ACHN (cell line): ENCODE measurements at regions not wholly inside any gene's neighbourhood (a gene's known extent, or its start where the extent isn't known, plus 50 kb on each side); places are given as distances from the start of the nearest gene placed in this dataset.

Experiments
- DNase-seq: peaks from one replicate; pipeline ENCODE4 v3.0.0-alpha.2; 2015
- in situ Hi-C: cut with HindIII; loops from 2 replicates; pipeline ENCODE4 v1.10.0; 2017; ENCODE audit warnings: low sequenced_read_pairs, low pct_ligation_motif_present, low pct_unique_long_range_greater_than_20kb

DNA sequence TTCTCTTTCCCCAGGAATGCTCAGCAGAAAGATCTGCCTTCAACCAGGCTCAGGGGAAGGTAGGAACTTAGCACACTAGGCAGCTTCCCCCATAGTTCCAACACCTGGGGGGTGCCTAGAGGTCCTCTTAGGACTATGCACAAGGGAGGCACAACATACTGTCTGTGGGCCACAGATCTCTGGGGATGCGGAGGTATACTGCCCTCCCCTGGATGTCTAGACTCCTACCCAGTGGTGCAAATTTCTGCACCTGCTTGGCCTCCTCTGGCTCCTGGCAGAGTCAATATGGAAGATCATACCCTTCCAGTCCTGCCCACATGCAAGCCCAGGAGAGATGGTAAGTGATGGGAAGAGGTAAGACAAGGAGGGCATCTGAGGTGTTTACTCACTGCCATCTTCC is 247.5 kb upstream of the DAPK1 start:
- DNase-seq: no peak
- in situ Hi-C loops: no loop called here

DNA sequence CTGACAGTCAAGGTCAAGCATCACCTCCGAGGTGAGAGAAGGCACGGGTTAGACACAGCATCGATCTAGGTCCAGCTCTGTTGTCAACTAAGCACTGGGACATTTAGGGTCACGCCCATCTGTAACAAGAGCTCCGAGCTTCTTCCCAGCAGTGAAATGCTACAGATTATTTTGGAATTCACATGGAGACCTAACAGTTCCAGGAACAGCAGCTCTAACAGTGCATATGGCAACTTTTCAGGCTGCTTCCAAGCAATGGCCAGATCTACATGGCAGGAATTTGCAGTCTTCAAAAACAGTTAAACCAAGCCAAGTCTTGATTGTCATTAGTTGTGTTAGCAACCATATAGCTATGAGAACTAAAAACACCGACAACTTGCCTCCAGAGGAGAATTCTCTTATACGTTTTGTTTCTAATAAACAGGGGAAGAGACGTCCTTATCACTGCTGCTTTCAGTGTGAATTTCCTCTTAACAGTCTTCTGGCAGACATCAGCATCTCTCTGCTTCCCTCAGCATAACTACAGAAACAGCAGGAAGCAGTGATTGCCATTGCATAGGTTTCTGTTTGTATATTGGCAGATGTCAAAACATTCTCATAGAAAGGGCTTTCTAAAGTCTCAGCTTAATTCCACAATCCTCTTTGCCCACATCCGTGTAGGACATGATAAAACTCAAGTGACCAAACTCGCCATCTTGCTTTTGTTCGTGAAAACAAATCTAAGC is 242.1 kb upstream of the DAPK1 start:
- in situ Hi-C loops: no loop called here
- DNase-seq: no peak

DNA sequence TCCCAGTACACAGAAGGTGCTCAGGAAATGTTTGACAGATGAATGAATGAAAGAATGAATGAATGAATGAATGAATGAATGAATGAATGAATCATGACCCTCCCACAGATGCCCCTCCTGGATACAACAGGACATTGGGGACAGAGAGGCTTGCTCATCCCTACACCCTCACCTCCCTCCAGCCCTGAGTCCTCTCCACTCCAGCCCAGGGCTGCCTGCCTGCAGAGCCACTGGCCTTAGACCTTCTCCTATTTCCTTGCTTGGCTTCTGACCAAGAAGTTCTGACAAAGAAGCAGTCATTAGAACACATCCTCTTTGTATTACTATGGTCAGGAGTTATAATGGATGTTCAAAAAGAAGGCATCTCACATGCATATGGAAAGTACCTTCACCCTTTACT is 240.7 kb upstream of the DAPK1 start:
- no peak for DNase-seq
- in situ Hi-C loops: no loop called here

DNA sequence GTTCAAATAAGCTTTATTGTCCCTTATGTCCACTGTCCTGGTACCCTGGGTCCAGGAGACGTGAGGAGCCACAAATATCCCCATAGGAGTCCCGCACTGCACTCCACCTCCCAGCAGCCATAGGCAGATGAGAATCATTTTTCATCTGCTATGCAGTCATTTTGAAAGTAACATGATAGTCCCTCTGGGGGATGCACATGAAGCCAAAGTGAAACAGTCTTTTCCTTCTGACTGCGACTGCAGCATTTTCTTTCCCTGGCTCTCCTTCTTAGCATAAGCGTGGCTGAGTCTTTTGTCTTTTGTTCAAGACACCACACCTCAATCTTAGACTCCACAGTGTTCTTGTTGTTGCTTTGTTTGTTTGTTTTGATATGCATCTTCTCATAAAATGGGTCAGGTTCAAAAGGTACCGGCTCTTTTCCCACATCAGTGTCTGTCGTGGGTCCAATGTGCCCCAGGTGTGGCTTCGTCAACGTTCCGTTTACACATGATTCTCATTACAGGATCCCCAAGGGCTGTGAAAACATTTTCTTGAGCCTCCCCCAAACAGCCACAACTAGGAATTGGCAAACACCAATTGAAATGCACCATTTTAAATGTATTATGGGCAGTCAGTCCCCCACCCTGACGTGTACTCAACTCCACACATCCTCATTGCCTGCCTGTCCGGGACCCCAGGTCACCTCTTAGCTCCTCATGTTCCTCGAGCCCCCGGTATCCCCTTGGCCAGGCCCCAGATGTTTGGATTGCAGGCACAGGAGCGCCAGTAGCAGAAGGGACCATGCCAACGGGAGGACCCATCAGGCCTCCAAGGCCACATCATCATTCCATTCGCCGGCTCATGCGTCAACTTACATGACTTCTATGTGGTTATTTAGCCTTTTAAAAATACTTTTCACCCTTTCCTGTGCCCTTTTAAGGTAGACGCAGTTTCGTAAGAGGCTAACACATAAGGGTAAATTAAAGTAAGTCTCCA is 237.8 kb upstream of the DAPK1 start:
- in situ Hi-C loops: no loop called here
- DNase-seq: no peak

DNA sequence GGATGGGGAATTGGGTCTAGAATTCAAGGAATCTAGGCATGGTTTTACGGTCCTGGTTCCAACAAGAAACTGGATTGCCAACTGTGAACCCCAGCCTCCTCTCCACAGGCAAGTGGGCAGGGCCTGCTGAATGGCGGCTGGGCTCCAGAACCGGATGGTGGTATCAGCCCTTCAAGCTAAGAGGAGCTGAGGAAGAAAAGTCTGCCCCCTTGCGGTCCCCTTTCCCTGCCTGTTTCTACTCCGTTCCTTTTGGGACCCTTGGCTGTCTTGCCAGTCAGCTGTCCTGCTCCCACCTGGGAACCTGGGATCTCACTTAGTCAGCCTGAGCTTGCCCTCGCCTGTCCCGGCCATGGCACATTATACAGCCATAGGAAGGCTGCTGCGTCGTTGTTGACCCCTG is 234.4 kb upstream of the DAPK1 start:
- DNase-seq: no peak
- in situ Hi-C loops: no loop called here

DNA sequence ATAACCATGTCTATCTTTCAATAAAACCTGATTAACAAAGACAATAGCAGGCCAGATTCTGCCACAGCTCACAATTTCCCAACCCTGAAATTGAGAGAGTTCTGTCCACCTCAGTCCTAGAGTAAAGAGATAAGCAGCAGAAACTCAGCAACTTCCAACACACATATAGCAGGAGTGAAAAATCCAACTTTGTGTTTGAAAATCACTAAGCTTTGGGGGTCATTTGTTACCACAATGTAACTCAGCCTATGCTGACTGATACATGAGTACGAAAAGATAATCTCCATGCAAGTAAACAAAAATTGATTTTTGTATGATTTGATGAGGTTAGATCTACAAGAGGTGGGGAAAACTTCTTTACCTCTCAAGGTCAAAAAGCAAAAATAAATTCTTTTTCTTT is 231.0 kb upstream of the DAPK1 start:
- DNase-seq: no peak
- in situ Hi-C loops: no loop called here

DNA sequence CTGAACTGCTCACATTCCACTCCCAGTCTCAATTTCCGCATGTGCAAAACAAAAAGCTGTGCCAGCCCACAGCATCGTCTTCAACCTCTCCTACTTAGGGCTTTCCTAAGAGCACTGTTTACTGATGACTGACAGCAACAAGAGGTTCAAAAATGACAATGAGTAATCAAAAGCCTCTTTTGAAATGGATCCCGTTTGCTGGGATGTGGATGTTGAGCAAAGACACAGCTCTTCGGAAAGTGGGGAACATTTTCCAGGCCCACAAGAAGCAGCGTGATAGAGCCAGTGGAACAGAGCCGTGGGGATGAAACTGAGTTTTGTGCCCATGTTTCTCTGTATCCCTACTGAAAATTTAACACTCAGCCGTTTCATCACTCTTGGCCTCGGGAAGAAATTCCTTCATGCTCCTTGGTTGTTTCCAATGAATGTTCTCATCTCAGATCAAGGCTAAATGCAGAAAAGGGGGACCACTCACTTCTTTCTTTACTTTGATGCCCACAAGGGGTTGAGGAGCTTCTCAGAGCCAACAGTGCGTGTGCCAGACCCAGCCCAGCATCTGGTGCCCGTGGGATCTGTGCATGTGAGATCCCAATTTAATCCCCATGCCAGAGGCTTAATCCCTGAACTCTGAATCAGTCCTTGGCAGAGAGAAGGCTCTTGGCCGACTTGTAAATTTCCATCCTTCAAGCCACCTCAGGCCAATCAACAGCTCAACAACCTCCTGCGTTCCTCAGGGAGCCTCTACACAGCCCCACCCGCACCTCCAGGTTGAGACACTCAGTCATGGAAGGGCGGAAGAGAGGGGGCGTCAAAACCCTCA is 230.2 kb upstream of the DAPK1 start:
- in situ Hi-C loops: no loop called here
- no peak for DNase-seq

DNA sequence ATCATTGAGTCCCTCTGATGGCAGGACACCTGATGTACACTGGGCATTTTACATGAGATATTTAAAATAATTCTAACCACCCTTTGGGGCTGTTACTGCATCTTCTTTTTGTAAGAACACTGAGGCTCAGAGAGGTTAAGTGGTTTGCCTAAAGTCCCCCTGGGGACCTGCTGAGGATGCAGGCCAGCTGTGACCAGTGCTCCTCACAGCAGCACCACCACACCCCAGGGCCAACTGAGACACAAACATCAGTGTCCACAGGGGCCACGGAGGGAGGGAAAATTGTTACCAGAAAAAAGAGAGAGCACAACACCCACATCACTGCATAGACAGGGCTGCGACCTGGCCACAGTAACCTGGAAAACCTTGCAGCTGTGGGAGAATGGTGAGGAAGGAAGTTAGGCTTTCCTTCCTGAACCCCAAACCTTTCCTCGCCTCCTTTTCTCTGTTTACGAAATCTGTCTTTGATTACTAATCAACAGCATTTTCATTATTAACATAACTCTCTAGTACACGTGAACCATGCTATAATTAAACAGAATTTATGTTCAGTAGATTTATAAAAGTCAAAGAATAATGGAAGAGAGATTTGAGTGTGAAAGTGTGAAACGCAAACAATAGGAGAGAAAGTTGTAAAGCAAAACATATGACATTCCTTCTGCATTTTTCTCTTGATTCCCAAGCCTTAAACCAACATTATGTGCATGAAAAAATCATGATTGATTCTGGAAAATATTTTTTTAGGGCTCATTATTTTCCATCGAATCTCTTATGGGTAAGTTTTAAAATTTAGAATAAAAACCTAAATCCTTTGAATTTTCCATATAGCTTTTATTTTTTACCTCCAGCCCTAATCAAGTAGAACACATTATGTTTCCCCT is 228.1 kb upstream of the DAPK1 start:
- no peak for DNase-seq
- in situ Hi-C loops: no loop called here

DNA sequence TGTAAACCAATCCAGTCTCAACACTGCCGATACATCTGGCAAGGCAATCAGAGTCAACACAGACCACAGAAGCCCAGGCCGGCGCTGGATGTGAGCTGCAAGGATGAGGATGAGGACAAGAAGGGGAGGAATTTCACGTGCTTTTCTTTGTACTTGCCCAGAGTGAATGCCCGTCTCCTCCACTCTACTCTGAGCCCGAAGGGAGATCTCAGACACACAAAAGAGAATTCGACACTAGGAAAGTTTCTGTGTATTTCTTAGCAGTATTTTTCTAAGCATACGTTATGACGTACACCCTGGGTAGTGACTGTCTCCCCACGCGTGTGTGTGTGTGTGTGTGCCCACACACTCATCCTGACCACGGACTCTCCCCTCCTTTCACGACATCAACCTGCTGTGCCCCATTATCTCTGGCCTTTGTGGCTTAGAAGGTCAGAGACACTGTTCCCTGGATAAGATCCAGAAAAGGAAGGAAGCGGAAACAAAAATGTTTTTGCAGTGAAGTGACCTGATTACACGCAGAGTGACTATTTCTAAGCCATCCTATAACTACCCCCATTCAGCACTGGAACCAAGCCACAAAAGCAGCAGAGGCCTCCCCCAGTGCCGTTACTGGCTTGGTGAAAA is 227.3 kb upstream of the DAPK1 start:
- in situ Hi-C loops: no loop called here
- no peak for DNase-seq

DNA sequence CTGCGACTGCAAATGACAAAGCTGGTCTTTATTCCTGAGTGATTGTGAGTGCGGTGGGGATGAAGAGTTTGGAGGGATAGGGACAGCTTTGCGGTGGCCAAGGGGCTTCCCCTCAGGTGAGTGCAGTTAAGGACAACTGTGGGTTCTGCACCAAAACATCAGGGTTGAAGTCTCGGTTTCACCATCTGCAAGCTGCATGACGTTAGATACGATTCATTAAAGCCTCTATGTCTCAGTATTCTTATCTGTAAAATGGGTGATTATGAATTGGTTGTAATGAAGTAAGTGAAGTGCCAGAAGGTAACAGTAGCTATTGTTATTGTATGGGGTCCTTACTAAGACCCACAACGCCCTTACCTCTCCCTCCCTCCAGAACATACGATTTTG is 226.8 kb upstream of the DAPK1 start:
- in situ Hi-C loops: no loop called here

DNA sequence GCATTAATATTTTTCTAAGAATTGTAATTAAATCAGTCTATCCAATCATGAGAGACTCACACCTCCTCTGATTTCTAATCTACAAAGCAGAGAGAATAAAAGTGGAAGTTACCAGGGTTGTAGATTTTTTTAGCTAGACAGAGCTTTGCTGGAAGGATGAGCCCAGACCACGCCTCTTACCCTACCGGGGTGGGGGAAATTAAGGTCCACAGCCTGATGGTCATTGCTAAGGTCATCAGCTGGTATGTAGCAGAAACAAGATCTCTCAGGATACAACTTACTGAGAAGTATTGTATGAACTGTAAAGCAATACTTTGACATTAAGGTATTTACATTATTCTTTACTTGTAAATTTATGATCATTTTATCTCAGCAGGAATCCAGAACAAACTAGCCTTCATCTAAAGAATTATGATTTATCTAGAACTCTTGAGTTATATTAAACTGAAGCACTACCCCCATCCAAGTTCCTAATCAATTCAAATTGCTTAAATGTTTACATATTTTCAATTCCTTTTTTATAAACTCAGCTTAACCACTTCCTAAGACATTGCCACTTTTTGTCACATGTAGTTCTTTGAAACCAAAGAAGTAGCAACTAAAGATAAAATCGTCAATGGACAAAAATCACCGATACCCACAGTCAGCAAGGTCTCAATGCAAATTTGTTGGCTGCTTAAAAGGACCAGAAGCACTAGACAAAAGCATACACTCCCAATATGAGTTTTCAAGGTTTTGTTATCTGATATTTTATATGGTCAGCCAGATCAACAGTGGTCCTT is 225.8 kb upstream of the DAPK1 start:
- in situ Hi-C loops: no loop called here

More for the DNA sequence above, 226.8 kb upstream of the DAPK1 start:
- DNase-seq: no peak

DNA sequence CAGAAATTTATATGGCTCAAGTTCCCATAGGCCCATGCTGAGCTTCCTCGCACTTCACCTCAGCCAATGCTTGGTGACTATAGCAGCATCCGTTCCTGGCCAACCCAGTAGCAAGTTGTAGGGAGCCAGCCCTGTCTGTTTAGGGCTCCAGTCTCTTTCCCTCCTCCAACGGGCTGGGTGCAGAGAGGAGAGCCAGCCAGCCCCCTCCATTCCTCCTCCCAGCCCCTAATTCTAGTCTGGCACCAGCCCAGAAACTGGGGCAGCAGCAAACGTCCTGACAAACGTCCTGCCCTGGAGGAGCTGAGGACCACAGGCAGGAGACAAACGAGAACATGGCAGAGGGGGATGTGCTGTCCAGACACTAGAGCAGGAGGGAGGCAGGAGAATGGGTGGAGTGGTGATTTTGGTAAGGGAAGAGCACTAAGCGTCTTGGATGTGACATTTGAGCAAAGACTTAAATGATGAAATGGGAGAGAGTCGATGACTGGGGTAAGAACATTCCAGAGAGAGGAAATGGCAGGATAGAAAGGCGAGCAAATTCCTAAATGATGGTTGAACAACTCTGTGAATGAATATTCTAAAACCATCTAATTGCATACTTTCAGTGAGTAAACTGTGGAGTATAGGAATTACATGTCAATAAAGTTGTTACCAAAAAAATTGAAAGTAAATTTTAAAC is 222.5 kb upstream of the DAPK1 start:
- in situ Hi-C loops: no loop called here

More for the DNA sequence above, 225.8 kb upstream of the DAPK1 start:
- no peak for DNase-seq

DNA sequence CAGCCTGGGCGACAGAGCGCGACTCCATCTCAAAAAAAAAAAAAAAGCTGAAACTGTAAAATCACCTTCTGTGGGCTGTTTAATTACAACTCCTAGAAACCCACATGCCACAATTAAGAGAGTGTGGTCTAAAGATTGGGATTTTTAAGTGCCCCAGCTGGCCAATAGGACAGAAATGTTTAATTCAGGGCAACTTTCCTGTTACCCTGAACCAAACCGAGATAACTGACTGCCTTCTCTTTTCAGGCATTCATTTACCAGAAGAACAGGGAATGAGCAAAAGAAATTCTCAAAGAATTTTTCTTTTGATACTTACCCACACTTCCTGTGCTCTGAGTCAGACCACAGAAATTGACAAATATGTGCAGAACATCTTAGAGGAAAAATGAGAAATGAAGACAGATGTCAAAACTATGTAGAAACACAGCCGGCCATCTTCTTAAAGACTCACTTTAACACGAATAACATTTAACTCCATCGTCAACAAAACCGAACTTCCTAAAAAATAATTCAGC is 221.3 kb upstream of the DAPK1 start:
- in situ Hi-C loops: no loop called here

More for the DNA sequence above, 222.5 kb upstream of the DAPK1 start:
- no peak for DNase-seq

DNA sequence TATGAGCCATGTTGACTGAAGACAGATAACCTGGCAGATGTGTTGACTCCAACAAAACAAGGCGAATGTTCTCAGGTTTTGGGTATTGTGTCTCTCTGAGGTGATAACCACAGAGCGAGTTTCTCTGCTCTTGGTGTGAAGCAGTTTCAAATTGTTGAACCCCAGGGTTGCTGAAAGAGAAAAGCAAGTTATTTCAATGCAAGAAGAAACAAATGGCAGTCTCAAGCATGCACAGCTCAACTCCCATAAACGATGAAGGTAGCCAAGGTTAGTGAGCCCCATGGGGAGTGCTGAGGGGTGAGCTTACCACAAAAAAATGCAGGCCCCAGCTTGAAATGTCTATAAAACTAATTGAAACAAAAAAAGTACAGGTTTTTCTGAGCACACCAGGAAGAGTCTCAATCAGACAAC is 220.8 kb upstream of the DAPK1 start:
- no peak for DNase-seq
- in situ Hi-C loops: no loop called here

More for the DNA sequence above, 221.3 kb upstream of the DAPK1 start:
- DNase-seq: no peak

DNA sequence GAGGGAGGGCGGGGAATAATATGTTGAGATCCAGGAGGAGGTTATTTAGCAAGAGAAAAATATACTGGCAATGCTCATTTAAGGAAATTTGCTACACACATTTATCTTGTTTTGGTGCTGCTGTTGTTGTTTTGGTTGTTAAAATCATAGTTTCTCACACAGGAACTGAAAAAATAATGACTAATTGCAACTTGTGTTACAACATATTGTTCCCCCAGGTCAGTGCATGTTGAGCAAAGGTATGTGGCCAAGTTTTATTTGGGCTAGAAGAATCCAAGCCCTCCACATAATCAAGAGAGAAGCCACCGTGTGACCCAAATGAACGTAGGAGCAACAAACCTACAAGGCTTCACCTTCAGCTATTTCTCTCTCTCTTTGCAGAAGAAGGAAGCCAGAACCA is 220.3 kb upstream of the DAPK1 start:
- in situ Hi-C loops: no loop called here
- no peak for DNase-seq
